Right lobe of liver (tissue), 4 donors: ENCODE measurements at regions not wholly inside any gene's neighbourhood (a gene's known extent, or its start where the extent isn't known, plus 50 kb on each side); places are given as distances from the start of the nearest gene placed in this dataset.

Experiments used
- POLR2A ChIP-seq: fragments of 450-650 bp; IDR thresholded peaks from one replicate; pipeline ENCODE4 v1.6.1; 2017; ENCODE audit warnings: antibody characterized with exemption, mild to moderate bottlenecking
- TF ChIP-seq, protein P1 (sequence below), 4 donors: fragments of 200-600 bp in 3 of 4; fragments of 450-650 bp in 1 of 4; IDR thresholded peaks; one replicate each; pipeline versions ENCODE4 v1.5.1 to v1.8.0; 2016 to 2022; ENCODE audit warnings: antibody characterized with exemption in 4 of 4, mild to moderate bottlenecking in 2 of 4
- donor health status: DM: no; HTN: no; CAD: no.
- donor health status: DM: no; HTN: no; CAD: no.
- donor health status: DM: no; HTN: yes; CAD: no.

DNA sequence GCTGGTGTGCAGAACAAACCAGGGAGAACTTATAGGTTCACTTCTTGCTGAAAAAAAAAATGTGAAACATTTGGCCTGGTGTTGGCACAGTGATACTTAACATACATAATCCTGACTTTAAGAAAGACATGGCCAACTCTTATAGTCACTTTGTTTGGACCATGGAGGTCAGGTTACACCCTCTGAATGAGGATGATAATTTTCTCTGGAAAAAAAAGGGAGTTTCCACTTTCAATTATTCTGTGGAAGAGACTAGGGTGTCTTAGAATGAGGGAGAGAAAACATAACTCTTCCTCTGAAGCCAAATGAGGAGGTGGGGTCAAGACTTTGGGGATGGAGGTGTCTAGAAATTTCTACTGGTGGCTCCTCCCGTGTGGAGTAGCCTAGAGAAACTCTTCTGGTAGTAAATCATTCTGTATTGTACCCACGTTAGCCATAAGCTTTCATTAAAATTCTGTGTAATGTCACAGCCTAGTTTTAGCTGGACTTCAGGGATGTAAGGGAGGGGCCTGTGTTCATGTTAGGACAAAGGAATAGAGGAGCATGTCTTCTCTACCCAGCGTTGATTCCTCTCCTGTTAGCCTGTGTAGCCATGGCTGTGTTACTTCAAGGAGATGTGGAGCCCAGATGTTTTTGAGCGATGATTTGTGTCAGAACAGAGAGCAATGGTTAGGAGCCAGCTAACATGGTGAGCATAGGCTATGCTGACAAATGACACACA is 328.3 kb downstream of the GPAT3 start:
- TF ChIP-seq, protein P1, sequence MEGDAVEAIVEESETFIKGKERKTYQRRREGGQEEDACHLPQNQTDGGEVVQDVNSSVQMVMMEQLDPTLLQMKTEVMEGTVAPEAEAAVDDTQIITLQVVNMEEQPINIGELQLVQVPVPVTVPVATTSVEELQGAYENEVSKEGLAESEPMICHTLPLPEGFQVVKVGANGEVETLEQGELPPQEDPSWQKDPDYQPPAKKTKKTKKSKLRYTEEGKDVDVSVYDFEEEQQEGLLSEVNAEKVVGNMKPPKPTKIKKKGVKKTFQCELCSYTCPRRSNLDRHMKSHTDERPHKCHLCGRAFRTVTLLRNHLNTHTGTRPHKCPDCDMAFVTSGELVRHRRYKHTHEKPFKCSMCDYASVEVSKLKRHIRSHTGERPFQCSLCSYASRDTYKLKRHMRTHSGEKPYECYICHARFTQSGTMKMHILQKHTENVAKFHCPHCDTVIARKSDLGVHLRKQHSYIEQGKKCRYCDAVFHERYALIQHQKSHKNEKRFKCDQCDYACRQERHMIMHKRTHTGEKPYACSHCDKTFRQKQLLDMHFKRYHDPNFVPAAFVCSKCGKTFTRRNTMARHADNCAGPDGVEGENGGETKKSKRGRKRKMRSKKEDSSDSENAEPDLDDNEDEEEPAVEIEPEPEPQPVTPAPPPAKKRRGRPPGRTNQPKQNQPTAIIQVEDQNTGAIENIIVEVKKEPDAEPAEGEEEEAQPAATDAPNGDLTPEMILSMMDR (IDR thresholded peaks at IDR 0.05) = no peak
- no peak for TF ChIP-seq POLR2A
